ENCODE measurements at regions not wholly inside any gene's neighbourhood (a gene's known extent, or its start where the extent isn't known, plus 50 kb on each side); places are given as distances from the start of the nearest gene placed in this dataset.

DNA sequence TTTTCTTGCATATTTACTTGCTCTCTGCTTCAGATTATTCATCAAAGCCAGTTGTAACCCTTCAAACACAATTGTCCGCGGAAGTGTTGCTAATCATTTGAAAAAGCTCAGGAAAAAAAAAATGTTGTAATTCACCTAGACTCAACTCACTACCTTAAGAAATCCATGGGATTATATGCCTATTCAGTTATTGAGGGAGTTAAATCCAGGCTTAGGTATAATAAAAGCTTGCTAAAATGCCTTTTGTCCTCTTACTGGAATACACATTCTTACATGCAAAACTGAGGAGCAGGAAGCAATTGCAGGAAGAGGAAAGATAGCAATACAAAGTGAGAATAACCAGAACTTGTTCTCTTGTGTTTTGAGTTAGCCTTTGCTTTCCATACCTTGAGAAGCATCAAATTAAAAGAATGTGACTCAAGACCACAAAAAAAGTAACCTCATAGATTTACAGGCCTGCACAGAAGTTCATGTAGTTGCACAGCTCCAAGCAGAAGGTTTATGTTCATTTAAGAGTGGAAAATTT, 91.4 kb upstream of the FAM241A start (continued):
- TF ChIP-seq RNF2 (IDR thresholded peaks at IDR 0.05; ENCODE audit: borderline replicate concordance, low read depth, low read length, missing control alignments, poor library complexity, severe bottlenecking) (no peak), BCL11A (IDR thresholded peaks at IDR 0.05; ENCODE audit: low read depth in 2 of 2, low read length in 2 of 2) (no peak), RAD21 (IDR thresholded peaks at IDR 0.05 in 1 of 2, conservative IDR thresholded peaks at IDR 0.05 in 1 of 2; ENCODE audit: low read depth in 2 of 2, low read length in 2 of 2) (no peak), CHD2 (IDR thresholded peaks at IDR 0.05; ENCODE audit: low read length) (no peak), TEAD4 (IDR thresholded peaks at IDR 0.05; ENCODE audit: low read depth, low read length) (no peak), CBX8 (IDR thresholded peaks at IDR 0.05; ENCODE audit: borderline replicate concordance, low read depth, low read length) (no peak)
- TF ChIP-seq, protein P1, sequence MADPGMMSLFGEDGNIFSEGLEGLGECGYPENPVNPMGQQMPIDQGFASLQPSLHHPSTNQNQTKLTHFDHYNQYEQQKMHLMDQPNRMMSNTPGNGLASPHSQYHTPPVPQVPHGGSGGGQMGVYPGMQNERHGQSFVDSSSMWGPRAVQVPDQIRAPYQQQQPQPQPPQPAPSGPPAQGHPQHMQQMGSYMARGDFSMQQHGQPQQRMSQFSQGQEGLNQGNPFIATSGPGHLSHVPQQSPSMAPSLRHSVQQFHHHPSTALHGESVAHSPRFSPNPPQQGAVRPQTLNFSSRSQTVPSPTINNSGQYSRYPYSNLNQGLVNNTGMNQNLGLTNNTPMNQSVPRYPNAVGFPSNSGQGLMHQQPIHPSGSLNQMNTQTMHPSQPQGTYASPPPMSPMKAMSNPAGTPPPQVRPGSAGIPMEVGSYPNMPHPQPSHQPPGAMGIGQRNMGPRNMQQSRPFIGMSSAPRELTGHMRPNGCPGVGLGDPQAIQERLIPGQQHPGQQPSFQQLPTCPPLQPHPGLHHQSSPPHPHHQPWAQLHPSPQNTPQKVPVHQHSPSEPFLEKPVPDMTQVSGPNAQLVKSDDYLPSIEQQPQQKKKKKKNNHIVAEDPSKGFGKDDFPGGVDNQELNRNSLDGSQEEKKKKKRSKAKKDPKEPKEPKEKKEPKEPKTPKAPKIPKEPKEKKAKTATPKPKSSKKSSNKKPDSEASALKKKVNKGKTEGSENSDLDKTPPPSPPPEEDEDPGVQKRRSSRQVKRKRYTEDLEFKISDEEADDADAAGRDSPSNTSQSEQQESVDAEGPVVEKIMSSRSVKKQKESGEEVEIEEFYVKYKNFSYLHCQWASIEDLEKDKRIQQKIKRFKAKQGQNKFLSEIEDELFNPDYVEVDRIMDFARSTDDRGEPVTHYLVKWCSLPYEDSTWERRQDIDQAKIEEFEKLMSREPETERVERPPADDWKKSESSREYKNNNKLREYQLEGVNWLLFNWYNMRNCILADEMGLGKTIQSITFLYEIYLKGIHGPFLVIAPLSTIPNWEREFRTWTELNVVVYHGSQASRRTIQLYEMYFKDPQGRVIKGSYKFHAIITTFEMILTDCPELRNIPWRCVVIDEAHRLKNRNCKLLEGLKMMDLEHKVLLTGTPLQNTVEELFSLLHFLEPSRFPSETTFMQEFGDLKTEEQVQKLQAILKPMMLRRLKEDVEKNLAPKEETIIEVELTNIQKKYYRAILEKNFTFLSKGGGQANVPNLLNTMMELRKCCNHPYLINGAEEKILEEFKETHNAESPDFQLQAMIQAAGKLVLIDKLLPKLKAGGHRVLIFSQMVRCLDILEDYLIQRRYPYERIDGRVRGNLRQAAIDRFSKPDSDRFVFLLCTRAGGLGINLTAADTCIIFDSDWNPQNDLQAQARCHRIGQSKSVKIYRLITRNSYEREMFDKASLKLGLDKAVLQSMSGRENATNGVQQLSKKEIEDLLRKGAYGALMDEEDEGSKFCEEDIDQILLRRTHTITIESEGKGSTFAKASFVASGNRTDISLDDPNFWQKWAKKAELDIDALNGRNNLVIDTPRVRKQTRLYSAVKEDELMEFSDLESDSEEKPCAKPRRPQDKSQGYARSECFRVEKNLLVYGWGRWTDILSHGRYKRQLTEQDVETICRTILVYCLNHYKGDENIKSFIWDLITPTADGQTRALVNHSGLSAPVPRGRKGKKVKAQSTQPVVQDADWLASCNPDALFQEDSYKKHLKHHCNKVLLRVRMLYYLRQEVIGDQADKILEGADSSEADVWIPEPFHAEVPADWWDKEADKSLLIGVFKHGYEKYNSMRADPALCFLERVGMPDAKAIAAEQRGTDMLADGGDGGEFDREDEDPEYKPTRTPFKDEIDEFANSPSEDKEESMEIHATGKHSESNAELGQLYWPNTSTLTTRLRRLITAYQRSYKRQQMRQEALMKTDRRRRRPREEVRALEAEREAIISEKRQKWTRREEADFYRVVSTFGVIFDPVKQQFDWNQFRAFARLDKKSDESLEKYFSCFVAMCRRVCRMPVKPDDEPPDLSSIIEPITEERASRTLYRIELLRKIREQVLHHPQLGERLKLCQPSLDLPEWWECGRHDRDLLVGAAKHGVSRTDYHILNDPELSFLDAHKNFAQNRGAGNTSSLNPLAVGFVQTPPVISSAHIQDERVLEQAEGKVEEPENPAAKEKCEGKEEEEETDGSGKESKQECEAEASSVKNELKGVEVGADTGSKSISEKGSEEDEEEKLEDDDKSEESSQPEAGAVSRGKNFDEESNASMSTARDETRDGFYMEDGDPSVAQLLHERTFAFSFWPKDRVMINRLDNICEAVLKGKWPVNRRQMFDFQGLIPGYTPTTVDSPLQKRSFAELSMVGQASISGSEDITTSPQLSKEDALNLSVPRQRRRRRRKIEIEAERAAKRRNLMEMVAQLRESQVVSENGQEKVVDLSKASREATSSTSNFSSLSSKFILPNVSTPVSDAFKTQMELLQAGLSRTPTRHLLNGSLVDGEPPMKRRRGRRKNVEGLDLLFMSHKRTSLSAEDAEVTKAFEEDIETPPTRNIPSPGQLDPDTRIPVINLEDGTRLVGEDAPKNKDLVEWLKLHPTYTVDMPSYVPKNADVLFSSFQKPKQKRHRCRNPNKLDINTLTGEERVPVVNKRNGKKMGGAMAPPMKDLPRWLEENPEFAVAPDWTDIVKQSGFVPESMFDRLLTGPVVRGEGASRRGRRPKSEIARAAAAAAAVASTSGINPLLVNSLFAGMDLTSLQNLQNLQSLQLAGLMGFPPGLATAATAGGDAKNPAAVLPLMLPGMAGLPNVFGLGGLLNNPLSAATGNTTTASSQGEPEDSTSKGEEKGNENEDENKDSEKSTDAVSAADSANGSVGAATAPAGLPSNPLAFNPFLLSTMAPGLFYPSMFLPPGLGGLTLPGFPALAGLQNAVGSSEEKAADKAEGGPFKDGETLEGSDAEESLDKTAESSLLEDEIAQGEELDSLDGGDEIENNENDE (IDR thresholded peaks at IDR 0.05; ENCODE audit: insufficient replicate concordance, low read length): no peak
